Thymus (tissue), 11 donors: ENCODE measurements at regions not wholly inside any gene's neighbourhood (a gene's known extent, or its start where the extent isn't known, plus 50 kb on each side); places are given as distances from the start of the nearest gene placed in this dataset.
A peak's percentile ranks its signal among the peaks of the same experiment; 100 is the strongest.

Experiments
- DNase-seq, 9 donors: peaks; one replicate each; pipeline ENCODE4 v3.0.0-alpha.2; 2013; ENCODE audit warnings: low spot score in 9 of 9, low read depth in 6 of 9, missing footprints in 1 of 9
- H3K27ac ChIP-seq, 2 donors: one replicate each; pipeline ENCODE4 v1.5.1; 2013; ENCODE audit warnings: control low read depth in 1 of 2, low read depth in 1 of 2, low read length in 1 of 2, mild to moderate bottlenecking in 1 of 2, moderate library complexity in 1 of 2
- H3K27me3 ChIP-seq, 2 donors: one replicate each; pipeline ENCODE4 v1.5.1; 2013; ENCODE audit warnings: low read length in 1 of 2; ENCODE audit not compliant: control insufficient read depth in 2 of 2, insufficient read depth in 1 of 2
- H3K36me3 ChIP-seq, 2 donors: one replicate each; pipeline ENCODE4 v1.5.1; 2013; ENCODE audit warnings: low read length in 1 of 2, mild to moderate bottlenecking in 1 of 2, moderate library complexity in 1 of 2; ENCODE audit not compliant: control insufficient read depth in 2 of 2, insufficient read depth in 2 of 2
- H3K4me1 ChIP-seq, 2 donors: one replicate each; pipeline ENCODE4 v1.5.1; 2013; ENCODE audit warnings: low read length in 2 of 2; ENCODE audit not compliant: control insufficient read depth in 2 of 2, insufficient read depth in 2 of 2
- H3K4me3 ChIP-seq, 2 donors: one replicate each; pipeline ENCODE4 v1.5.1; 2013; ENCODE audit warnings: low read length in 2 of 2, control low read depth in 1 of 2, mild to moderate bottlenecking in 1 of 2
- H3K9me3 ChIP-seq, 2 donors: one replicate each; pipeline ENCODE4 v1.5.1; 2013; ENCODE audit warnings: low read length in 1 of 2, mild to moderate bottlenecking in 1 of 2; ENCODE audit not compliant: control insufficient read depth in 2 of 2, insufficient read depth in 1 of 2
- WGBS: extraction: QIAGEN DNeasy Blood & Tissue Kit; methylation state at CpG from one replicate; pipeline ENCODE4 v1.1.7; 2013; 5-methylcytosine and 5-hydroxymethylcytosine counted together
- donor health status: healthy.

- H3K9me3 ChIP-seq, result no peaks in the 10 kb centered on the region
- H3K27ac ChIP-seq, result no peak overlapping the region
- no peak for DNase-seq
- no peak overlapping the region for H3K4me3 ChIP-seq
- H3K27me3 ChIP-seq, result no peaks in the 10 kb centered on the region
- 87% methylated on average over 3 of the region's 3 CpGs for WGBS
- H3K4me1 ChIP-seq, result no peaks in the 10 kb centered on the region
- H3K36me3 ChIP-seq, result no peaks in the 10 kb centered on the region
These were observed 603.7 kb downstream of the TENT5A start for GRCh38 chr6:81148751-81149150.

GRCh38 chr6:81145506-81145905, 607.0 kb downstream of the TENT5A start:
- H3K27ac ChIP-seq, result no peak overlapping the region
- no peaks in the 10 kb centered on the region for H3K9me3 ChIP-seq
- H3K36me3 ChIP-seq, result no peaks in the 10 kb centered on the region
- H3K27me3 ChIP-seq, result no peaks in the 10 kb centered on the region
- no peak for DNase-seq
- H3K4me3 ChIP-seq, result no peak overlapping the region
- WGBS, result 79% methylated on average over 2 of the region's 2 CpGs
- no peaks in the 10 kb centered on the region for H3K4me1 ChIP-seq

- H3K4me1 ChIP-seq, result no peaks in the 10 kb centered on the region
- H3K36me3 ChIP-seq, result no peaks in the 10 kb centered on the region
- no peak overlapping the region for H3K27ac ChIP-seq
- no peaks in the 10 kb centered on the region for H3K27me3 ChIP-seq
- DNase-seq, result no peak
- H3K4me3 ChIP-seq, result no peak overlapping the region
- no peaks in the 10 kb centered on the region for H3K9me3 ChIP-seq
These were observed 608.1 kb downstream of the TENT5A start for GRCh38 chr6:81144346-81144745.

- H3K27me3 ChIP-seq, result no peaks in the 10 kb centered on the region
- 96% methylated on average over 5 of the region's 5 CpGs for whole genome bisulfite sequencing
- H3K9me3 ChIP-seq, result peaks cover 1 to 8% of the 10 kb centered on the region in 2 donors
- no peaks in the 10 kb centered on the region for H3K4me1 ChIP-seq
- H3K4me3 ChIP-seq, result no peak overlapping the region
- no peak for DNase-seq
- no peak overlapping the region for H3K27ac ChIP-seq
- H3K36me3 ChIP-seq, result no peaks in the 10 kb centered on the region
These were observed 614.2 kb downstream of the TENT5A start for GRCh38 chr6:81138236-81138635.

GRCh38 chr6:81130969-81131368, 621.5 kb downstream of the TENT5A start:
- 5% methylated on average over 1 of the region's 1 CpG for WGBS
- peak in 1 of 9 donors; percentile 1 for DNase-seq
- no peaks in the 10 kb centered on the region for H3K27me3 ChIP-seq
- H3K9me3 ChIP-seq, result no peaks in the 10 kb centered on the region
- no peak overlapping the region for H3K27ac ChIP-seq
- H3K4me3 ChIP-seq, result no peak overlapping the region
- H3K36me3 ChIP-seq, result no peaks in the 10 kb centered on the region
- H3K4me1 ChIP-seq, result no peaks in the 10 kb centered on the region

GRCh38 chr6:81130061-81130460, 622.4 kb downstream of the TENT5A start:
- no peak for DNase-seq
- Histone ChIP-seq H3K36me3 (no peaks in the 10 kb centered on the region), H3K27ac (no peak overlapping the region), H3K27me3 (no peaks in the 10 kb centered on the region), H3K4me1 (no peaks in the 10 kb centered on the region), H3K9me3 (no peaks in the 10 kb centered on the region), H3K4me3 (no peak overlapping the region)
- 89% methylated on average over 2 of the region's 2 CpGs for WGBS

GRCh38 chr6:81128671-81129070, 623.8 kb downstream of the TENT5A start:
- no peak overlapping the region for H3K27ac ChIP-seq
- WGBS, result 79% methylated on average over 1 of the region's 1 CpG
- no peaks in the 10 kb centered on the region for H3K9me3 ChIP-seq
- H3K4me3 ChIP-seq, result no peak overlapping the region
- no peaks in the 10 kb centered on the region for H3K4me1 ChIP-seq
- no peaks in the 10 kb centered on the region for H3K36me3 ChIP-seq
- H3K27me3 ChIP-seq, result no peaks in the 10 kb centered on the region
- no peak for DNase-seq

- DNase-seq, result no peak
- H3K36me3 ChIP-seq, result no peaks in the 10 kb centered on the region
- no peaks in the 10 kb centered on the region for H3K9me3 ChIP-seq
- 96% methylated on average over 2 of the region's 2 CpGs for WGBS
- H3K27ac ChIP-seq, result no peak overlapping the region
- no peak overlapping the region for H3K4me3 ChIP-seq
- H3K4me1 ChIP-seq, result no peaks in the 10 kb centered on the region
- H3K27me3 ChIP-seq, result no peaks in the 10 kb centered on the region
These were observed 626.3 kb downstream of the TENT5A start for GRCh38 chr6:81126150-81126549.

- no peak overlapping the region for H3K4me3 ChIP-seq
- no peaks in the 10 kb centered on the region for H3K27me3 ChIP-seq
- H3K4me1 ChIP-seq, result no peaks in the 10 kb centered on the region
- DNase-seq, result no peak
- 90% methylated on average over 3 of the region's 3 CpGs for WGBS
- no peaks in the 10 kb centered on the region for H3K9me3 ChIP-seq
- no peaks in the 10 kb centered on the region for H3K36me3 ChIP-seq
- no peak overlapping the region for H3K27ac ChIP-seq
These were observed 632.2 kb downstream of the TENT5A start for GRCh38 chr6:81120280-81120679.

- DNase-seq, result no peak
- H3K4me1 ChIP-seq, result no peaks in the 10 kb centered on the region
- no peaks in the 10 kb centered on the region for H3K36me3 ChIP-seq
- no peak overlapping the region for H3K27ac ChIP-seq
- WGBS, result 86% methylated on average over 1 of the region's 1 CpG
- H3K9me3 ChIP-seq, result no peaks in the 10 kb centered on the region
- no peak overlapping the region for H3K4me3 ChIP-seq
- H3K27me3 ChIP-seq, result no peaks in the 10 kb centered on the region
These were observed 646.5 kb downstream of the TENT5A start for GRCh38 chr6:81105998-81106397.
